ENCODE measurements at regions not wholly inside any gene's neighbourhood (a gene's known extent, or its start where the extent isn't known, plus 50 kb on each side); places are given as distances from the start of the nearest gene placed in this dataset.
"Not testable (repeated sequence)": the region's sequence is repeated elsewhere in the genome, so short reads cannot be mapped to it uniquely, and the experiment has no call there.

DNA sequence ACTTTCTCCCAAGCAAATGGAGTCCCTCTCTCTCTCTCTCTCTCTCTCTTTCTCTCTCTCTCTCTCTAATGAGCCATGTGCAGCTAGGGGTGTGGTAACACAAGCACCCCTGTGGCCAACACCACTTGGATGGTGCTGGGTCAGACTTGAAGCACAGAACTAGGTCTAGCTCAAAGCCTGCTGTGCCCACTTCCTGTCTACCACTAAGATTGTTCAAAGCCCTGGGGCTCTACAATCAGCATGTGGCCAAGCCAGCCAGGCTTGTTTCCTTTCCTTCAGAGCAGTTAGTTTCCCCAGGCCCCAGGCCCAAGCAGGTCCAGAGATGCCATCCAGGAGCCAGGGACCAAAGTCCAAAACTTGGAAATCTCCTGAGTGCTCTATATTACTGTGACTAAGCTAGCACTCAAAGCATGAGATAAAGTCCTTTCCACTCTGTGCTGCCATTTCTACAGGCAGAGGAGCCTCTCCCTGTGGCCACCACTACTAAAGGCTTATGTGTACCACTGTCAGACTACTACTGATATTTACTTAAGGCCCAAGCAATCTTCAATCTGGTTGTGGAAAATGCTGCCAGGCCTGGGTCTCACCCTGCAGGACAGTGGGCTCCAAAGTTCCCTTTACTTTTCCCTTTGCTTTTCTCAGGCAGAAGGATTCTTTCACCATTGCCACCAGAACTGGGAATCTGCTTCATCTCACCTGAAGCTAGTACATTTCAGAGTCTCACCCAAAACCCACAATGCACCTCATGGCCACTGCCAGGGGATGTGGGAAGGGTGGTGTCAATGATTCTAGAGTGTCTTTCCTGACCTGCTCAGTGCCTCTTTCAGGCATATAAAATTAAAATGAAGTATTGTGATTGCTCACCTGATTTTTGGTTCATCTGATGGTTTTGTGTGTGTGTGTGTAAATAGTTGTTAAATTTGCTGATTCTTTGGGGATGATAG, 999.5 kb downstream of the NCAM2 start:
- peak; percentile 2 for DNase-seq (ENCODE audit: low read depth)

GRCh38 chr21:22019766-22020165, 1021.6 kb downstream of the NCAM2 start:
- DNase-seq (ENCODE audit: low read depth): peak; percentile 2

- no peak for DNase-seq (ENCODE audit: low read depth)
These were observed 1022.0 kb downstream of the NCAM2 start for GRCh38 chr21:22020221-22020620.

DNA sequence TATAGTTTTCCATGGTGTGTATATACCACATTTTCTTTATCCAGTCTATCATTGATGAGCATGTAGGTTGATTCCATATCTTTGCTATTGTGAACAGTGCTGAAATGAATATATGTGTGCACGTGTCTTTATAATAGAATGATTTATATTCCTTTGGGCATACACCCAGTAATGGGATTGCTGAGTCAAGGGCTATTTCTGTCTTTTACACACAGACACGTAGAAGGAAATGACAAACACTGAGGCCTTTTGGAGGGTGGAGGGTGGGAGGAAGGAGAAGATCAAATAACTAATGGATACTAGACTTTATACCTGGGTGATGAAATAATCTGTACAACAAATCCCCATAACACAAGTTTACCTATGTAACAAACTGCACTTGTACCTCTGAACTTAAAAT, 1025.7 kb downstream of the NCAM2 start:
- DNase-seq (ENCODE audit: low read depth): not testable (repeated sequence)

- no peak for DNase-seq (ENCODE audit: low read depth)
These were observed 1046.2 kb downstream of the NCAM2 start for GRCh38 chr21:22044431-22044830.

DNA sequence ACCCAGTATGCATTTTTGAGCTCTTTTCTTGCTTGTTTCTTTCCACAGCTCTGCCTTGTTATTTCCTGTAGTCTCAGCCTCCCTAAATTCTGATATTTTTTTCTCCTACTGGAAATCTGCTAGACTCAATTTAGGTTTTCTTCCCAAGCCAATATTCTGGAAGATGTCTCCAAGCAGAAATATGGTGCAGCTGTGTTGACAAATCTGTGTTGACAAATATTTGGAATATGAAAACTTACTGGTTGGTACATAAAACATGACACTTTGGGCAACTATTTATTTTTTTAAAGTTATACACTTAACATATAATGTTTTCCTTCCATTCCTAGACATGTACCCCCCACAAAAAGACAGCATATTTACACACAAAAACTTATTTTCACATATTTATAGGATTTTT, 1048.4 kb downstream of the NCAM2 start:
- no peak for DNase-seq (ENCODE audit: low read depth)

- DNase-seq (ENCODE audit: low read depth): no peak
These were observed 1058.7 kb downstream of the NCAM2 start for GRCh38 chr21:22056904-22057303.

DNA sequence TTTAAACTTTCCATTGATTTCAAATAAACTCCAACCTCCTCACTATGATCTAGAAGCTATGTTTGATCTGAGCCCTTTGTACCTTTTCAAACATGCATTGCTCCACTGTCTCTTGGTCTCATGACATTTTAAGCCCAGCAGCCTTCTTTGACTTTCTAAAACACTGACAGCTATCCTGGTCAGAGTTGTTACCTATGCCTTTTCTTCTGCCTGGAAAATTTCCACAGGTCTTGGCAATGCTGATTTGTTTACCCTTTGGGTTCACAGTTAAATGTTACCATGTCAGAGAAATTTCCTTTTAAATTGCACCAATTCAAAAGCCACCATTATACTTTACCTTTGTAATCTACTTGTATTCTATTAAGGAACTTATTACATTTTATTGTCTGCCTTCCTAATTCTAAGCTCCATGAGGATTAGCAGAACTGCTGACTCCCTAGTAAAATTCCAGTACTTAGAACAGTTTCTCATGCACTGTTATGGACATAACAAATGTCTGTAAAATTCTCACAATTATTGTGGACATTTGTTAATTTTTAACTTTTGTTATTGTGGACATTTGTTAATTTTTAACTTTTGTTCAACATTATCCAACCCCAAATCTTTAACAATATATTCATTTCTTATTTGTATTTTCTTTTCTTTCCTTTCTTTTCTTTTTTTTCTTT, 1064.4 kb downstream of the NCAM2 start:
- DNase-seq (ENCODE audit: low read depth): no peak

- DNase-seq (ENCODE audit: low read depth): no peak
These were observed 1064.9 kb downstream of the NCAM2 start for GRCh38 chr21:22063140-22063539.

DNA sequence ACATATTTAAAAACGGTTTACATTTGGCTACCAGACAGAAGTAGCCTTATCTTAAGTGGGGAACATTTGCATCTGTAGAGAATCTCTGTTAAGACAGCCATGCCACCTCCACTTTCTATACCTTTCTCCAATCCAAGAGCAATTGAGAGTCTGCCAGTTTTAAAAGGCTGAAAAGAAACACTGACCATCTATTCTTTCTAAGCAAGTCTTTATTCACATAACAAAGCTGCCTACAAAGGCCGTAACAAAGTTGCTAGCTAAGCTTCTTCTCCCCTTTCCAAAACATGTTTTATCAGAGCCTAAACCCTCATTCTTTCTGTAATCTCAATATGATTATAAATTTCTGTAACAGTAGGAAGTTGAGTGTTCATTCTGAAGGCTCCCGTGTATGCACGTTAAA, 1078.3 kb downstream of the NCAM2 start:
- no peak for DNase-seq (ENCODE audit: low read depth)

DNA sequence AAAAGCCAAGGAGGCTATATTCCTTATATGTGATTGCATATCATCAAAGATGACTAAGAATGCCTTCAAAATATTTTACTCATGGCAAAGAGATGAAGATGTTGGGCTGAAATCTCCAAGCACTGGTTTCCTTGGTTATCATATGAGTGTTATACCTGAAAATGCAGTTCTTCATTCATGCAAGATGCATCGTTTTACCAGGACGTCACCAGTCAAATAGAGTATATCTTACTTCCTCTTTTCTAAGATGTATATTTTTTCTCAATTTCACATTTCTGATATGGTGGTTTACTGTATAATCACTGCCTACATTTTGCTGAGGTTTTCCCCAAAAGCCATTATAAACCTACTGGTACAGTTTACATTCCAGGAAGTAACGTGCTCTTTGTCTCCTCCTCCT, 1085.7 kb downstream of the NCAM2 start:
- DNase-seq (ENCODE audit: low read depth): no peak

DNA sequence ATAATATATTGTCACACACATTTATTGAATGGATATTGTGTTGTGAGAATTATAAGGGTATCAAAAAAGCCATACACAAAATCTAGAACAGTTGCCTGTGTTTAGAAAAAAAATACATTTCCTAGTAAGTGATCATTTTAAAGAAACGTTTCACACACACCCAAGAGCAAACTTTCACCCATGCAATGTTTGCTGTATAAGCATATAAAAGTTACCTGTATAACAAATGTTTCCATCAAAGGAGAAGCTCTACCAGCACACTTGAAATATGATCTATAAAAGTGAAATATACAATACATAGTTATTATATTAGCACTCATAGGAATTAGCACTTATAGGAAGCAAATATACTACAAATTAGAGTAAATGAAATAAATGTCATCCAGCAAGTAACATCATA, 1098.1 kb downstream of the NCAM2 start:
- no peak for DNase-seq (ENCODE audit: low read depth)

DNA sequence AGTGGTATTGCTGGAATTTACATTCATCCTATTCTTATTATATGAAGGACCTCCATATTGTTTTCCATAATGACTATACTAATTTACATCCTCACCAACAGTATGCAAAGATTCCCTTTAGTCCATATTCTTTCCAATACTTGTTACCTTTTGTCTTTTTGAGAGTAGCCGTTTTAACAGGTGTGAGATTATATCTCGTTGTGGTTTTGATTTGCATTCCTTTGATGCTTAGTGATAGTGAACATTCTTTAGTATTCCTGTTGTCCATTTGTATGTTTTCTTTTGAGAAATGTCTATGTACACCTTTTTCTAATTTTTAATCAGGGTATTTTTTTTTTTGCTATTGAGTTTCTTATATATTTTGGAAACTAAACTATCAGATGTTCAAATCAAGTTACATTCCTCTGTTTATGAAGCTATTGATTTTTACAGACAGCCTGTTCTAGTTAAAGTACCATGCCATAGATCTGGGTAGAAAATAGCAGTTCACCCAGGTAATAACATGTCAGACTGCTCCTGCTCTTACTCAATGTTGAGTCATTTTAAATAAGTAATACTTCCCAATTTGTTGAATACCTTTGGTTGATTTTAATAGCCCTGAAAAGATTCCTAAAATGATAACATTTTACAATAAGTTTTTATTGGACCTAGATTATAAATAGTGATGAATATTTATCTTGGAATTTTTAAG, 1108.7 kb downstream of the NCAM2 start:
- no peak for DNase-seq (ENCODE audit: low read depth)

GRCh38 chr21:22115746-22116145, 1117.5 kb downstream of the NCAM2 start:
- DNase-seq (ENCODE audit: low read depth): no peak

- peak; percentile 50 for DNase-seq (ENCODE audit: low read depth)
These were observed 1122.5 kb downstream of the NCAM2 start for GRCh38 chr21:22120616-22121266.

- no peak for DNase-seq (ENCODE audit: low read depth)
These were observed 1127.4 kb downstream of the NCAM2 start for GRCh38 chr21:22125581-22125980.

DNA sequence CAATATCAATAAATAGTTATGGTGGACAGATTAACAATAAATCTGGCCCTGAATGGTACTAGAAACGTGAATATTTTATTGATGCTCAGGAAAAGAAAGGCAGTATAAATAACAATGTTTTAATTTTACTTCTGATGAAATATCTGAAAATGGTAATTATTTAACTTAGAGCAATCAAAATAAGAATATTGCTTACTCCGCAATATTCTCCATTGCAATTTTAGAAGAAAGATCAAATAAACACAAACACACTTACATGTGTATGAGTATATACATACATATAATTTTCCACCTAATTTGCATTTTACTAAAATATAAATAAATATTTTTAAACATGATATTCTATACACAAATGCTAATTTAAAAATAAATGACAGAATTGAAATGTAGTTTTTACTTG, 1130.5 kb downstream of the NCAM2 start:
- no peak for DNase-seq (ENCODE audit: low read depth)

- no peak for DNase-seq (ENCODE audit: low read depth)
These were observed 1134.3 kb downstream of the NCAM2 start for GRCh38 chr21:22132358-22133071.

- no peak for DNase-seq (ENCODE audit: low read depth)
These were observed 1138.5 kb downstream of the NCAM2 start for GRCh38 chr21:22136740-22137139.

GRCh38 chr21:22138297-22139016, 1140.2 kb downstream of the NCAM2 start:
- no peak for DNase-seq (ENCODE audit: low read depth)

- DNase-seq (ENCODE audit: low read depth): no peak
These were observed 1147.3 kb downstream of the NCAM2 start for GRCh38 chr21:22145545-22145944.
